HAP-1 (cell line): ENCODE measurements at regions not wholly inside any gene's neighbourhood (a gene's known extent, or its start where the extent isn't known, plus 50 kb on each side); places are given as distances from the start of the nearest gene placed in this dataset.
"Not testable (repeated sequence)": the region's sequence is repeated elsewhere in the genome, so short reads cannot be mapped to it uniquely, and the experiment has no call there.

Experiments used
- DNase-seq, 2 experiments: peaks; one replicate each; pipeline ENCODE4 v3.0.0-alpha.2; 2016 to 2020; ENCODE audit warnings: low spot score in 2 of 2
- H3K27me3 ChIP-seq: fragments of 250-450 bp; sonication (Bioruptor Pico); 2 replicates; pipeline ENCODE4 v1.5.1; 2020; ENCODE audit warnings: low read depth, mild to moderate bottlenecking, moderate library complexity
- H3K36me3 ChIP-seq: fragments of 250-450 bp; sonication (Bioruptor Pico); replicated peaks from 2 replicates; pipeline ENCODE4 v1.5.1; 2020; ENCODE audit warnings: mild to moderate bottlenecking
- H3K4me1 ChIP-seq: fragments of 250-450 bp; sonication (Bioruptor Pico); 2 replicates; pipeline ENCODE4 v1.5.1; 2020; ENCODE audit warnings: mild to moderate bottlenecking
- H3K4me3 ChIP-seq: fragments of 250-450 bp; sonication (Bioruptor Pico); 2 replicates; pipeline ENCODE4 v1.5.1; 2020; ENCODE audit warnings: mild to moderate bottlenecking, moderate library complexity
- H3K9me3 ChIP-seq: fragments of 250-450 bp; sonication (Bioruptor Pico); 2 replicates; pipeline ENCODE4 v1.5.1; 2020; ENCODE audit warnings: mild to moderate bottlenecking, moderate library complexity
- in situ Hi-C: fragments of 300-500 bp; cut with MboI; formaldehyde crosslinking; loops from 3 replicates; pipeline ENCODE4 v1.14.3; 2020; ENCODE audit warnings: low sequenced_read_pairs, inconsistent platforms, mixed read lengths

DNA sequence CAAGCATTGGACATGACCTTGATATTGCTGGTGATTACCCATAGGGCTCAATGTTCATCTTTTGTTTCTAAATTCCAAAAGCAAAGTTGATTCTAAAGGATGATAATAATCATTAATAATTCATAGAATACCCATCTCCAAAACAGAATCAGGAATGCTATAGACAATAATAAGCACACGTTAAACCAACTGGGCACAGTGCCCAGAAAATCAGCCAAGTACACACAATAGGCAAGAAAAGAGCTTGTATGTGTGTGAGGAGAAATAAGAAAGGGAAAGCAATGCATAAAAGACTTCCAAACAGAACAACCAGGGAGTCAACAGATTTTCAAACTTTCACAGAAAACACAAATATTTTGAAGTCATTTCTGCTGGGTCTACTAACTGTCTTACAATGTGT lies 242.3 kb upstream of the TEKT4 start:
- H3K4me1 ChIP-seq, H3K36me3 ChIP-seq, DNase-seq, H3K27me3 ChIP-seq, H3K4me3 ChIP-seq, H3K9me3 ChIP-seq, in situ Hi-C loops: not testable (repeated sequence)

DNA sequence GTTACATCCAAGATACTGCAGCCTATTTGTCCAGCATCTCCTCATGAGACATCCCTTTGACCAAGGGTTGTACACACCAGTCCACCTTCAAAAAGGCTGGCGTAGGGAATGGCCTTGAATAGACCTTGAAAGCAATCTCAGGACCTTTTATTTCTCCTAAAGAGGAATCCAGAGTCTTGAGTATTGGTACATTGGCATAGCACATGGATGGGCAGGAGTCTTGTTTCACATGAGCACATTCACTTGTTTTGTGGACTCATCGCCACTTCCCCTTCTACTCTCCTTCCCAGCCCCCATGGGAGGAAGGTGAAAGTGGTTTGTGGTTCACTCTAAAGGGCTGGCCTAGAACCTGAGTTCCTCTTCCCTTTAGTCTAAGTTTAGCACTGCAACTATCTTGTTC lies 229.8 kb upstream of the TEKT4 start:
- H3K9me3 ChIP-seq, H3K4me3 ChIP-seq, DNase-seq, H3K36me3 ChIP-seq, H3K27me3 ChIP-seq, in situ Hi-C loops, H3K4me1 ChIP-seq: not testable (repeated sequence)

DNA sequence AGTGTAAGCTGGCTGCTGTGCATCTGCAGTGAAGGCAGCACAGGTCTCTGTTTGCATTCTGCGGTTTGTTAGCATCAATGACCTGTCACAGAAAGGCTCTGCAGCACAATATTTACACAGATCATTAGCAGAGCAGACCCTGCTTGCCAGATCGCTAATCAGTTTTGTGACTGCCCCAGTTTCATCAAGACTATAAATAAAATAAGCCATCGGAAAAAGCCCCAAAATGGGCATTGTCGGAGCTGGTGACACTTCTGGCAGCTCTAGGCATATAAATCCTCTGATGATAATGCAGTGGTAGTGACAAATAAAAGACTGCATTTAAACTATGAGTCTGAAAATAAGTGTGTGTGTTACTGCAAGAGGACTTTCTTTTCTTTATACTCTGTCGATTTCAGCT lies 219.1 kb upstream of the TEKT4 start:
- H3K4me3 ChIP-seq, DNase-seq, H3K36me3 ChIP-seq, H3K27me3 ChIP-seq, in situ Hi-C loops, H3K9me3 ChIP-seq, H3K4me1 ChIP-seq: not testable (repeated sequence)

- H3K36me3 ChIP-seq, H3K4me1 ChIP-seq, H3K4me3 ChIP-seq, H3K27me3 ChIP-seq, H3K9me3 ChIP-seq, in situ Hi-C loops: not testable (repeated sequence)
- peak in 1 of 2 experiments; percentile 46 for DNase-seq
These were observed 201.4 kb upstream of the TEKT4 start for GRCh38 chr2:94669858-94670257.

DNA sequence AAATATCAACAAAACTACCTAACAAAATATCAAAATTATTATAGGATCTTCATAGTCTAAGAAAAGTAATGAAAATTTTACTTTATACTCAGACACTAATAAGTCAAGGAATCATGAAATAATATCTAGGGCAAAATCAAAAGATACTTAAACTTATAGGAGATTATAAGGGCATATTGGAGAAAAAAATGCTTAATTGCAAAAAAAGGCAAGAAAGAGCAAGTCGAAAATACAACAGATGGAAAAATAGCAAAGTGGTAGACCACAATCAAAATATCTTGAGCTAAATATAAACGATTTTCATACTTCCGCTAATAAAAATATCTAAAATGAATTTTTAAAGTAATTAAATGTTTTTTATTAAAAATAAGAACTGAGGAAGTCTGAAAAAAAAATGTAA lies 177.0 kb upstream of the TEKT4 start:
- H3K36me3 ChIP-seq, H3K9me3 ChIP-seq, H3K27me3 ChIP-seq, in situ Hi-C loops, H3K4me1 ChIP-seq, H3K4me3 ChIP-seq, DNase-seq: not testable (repeated sequence)

GRCh38 chr2:94708982-94709381 lies 162.2 kb upstream of the TEKT4 start:
- H3K4me1 ChIP-seq, DNase-seq, H3K4me3 ChIP-seq, H3K27me3 ChIP-seq, in situ Hi-C loops, H3K9me3 ChIP-seq, H3K36me3 ChIP-seq: not testable (repeated sequence)

DNA sequence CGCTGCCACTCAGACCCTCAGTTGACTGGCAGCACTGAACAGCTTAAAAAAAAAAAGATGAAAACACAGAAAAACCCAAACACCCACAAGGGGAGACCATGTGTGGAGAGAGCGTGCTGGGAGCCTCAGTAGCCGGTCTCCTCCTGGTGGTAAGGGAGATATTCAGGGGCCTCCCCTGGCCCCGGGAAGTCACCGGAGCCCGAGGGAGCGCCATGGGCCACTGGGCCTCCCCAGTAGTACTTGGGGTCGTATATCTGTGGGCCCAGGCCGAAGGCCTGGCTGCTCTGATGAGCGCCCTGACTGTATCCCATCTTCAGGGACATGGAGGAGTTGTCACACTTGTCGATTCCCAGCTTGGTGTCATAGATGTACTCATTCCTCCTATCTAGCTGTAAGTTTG lies 145.7 kb upstream of the TEKT4 start:
- no peaks in the 10 kb centered on the region for H3K9me3 ChIP-seq
- no peaks in the 10 kb centered on the region for H3K36me3 ChIP-seq
- no peak overlapping the region for H3K4me3 ChIP-seq
- in situ Hi-C loops: no loop called here
- no peaks in the 10 kb centered on the region for H3K4me1 ChIP-seq
- no peak for DNase-seq
- no peaks in the 10 kb centered on the region for H3K27me3 ChIP-seq

GRCh38 chr2:94735536-94735935 lies 135.7 kb upstream of the TEKT4 start:
- peak in 1 of 2 experiments; percentile 61 for DNase-seq
- in situ Hi-C loops, H3K4me1 ChIP-seq, H3K4me3 ChIP-seq, H3K36me3 ChIP-seq, H3K27me3 ChIP-seq, H3K9me3 ChIP-seq: not testable (repeated sequence)

GRCh38 chr2:94737145-94737544 lies 134.1 kb upstream of the TEKT4 start:
- peak in 1 of 2 experiments; percentile 17 for DNase-seq
- H3K27me3 ChIP-seq, H3K9me3 ChIP-seq, H3K36me3 ChIP-seq, in situ Hi-C loops, H3K4me3 ChIP-seq, H3K4me1 ChIP-seq: not testable (repeated sequence)

GRCh38 chr2:94737736-94738342 lies 133.4 kb upstream of the TEKT4 start:
- H3K27me3 ChIP-seq, H3K4me3 ChIP-seq, DNase-seq, in situ Hi-C loops, H3K4me1 ChIP-seq, H3K9me3 ChIP-seq, H3K36me3 ChIP-seq: not testable (repeated sequence)

DNA sequence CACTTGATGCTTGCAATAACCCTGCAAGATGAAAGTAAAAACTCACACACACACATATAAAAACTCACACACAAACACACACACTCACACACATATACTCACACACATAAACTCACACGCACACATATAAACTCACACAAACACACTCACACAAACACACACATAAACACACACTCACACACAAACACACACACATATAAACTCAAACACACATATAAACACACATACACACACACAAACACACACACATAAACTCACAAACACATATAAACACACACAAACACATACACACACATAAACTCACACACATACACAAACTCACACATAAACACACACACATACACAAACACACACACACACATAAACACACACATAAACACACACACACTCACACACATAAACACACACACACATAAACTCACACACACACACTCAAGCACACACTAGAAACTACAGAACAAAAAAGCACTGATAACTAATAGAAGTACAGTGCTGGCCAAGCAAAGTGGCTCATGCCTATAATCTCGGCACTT lies 117.7 kb upstream of the TEKT4 start:
- Histone ChIP-seq H3K36me3 (no peaks in the 10 kb centered on the region), H3K4me3 (no peak overlapping the region), H3K4me1 (no peaks in the 10 kb centered on the region), H3K27me3 (no peaks in the 10 kb centered on the region), H3K9me3 (no peaks in the 10 kb centered on the region)
- in situ Hi-C loops: no loop called here
- DNase-seq: no peak

DNA sequence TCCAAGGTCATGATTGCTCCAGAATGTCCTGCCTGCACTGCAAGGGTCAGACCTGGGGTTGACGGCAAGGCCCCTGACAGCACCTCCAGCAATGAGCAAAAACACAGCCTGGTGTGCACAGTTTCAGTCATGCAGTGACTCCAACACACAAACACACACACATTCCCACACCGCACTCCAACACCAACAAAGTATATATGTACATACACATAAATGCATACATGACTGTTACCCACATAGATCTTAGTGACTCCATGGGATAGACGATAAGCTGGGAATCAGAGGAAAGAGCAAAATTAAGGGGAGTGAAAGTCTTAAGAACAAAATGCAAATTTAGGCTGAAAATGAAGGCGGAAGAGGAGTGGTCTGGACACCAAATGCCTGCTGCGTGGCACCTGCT lies 112.7 kb upstream of the TEKT4 start:
- no peaks in the 10 kb centered on the region for H3K36me3 ChIP-seq
- no peaks in the 10 kb centered on the region for H3K27me3 ChIP-seq
- in situ Hi-C loops: no loop called here
- DNase-seq: no peak
- H3K9me3 ChIP-seq: no peaks in the 10 kb centered on the region
- H3K4me3 ChIP-seq: no peak overlapping the region
- no peaks in the 10 kb centered on the region for H3K4me1 ChIP-seq

- no peaks in the 10 kb centered on the region for H3K36me3 ChIP-seq
- in situ Hi-C loops: no loop called here
- no peaks in the 10 kb centered on the region for H3K9me3 ChIP-seq
- DNase-seq: peak in 1 of 2 experiments; percentile 57
- H3K4me1 ChIP-seq: no peaks in the 10 kb centered on the region
- no peak overlapping the region for H3K4me3 ChIP-seq
- no peaks in the 10 kb centered on the region for H3K27me3 ChIP-seq
These were observed 112.0 kb upstream of the TEKT4 start for GRCh38 chr2:94759211-94759610.

GRCh38 chr2:94762600-94762999 lies 108.6 kb upstream of the TEKT4 start:
- Histone ChIP-seq H3K9me3 (no peaks in the 10 kb centered on the region), H3K27me3 (no peaks in the 10 kb centered on the region), H3K36me3 (no peaks in the 10 kb centered on the region), H3K4me3 (no peak overlapping the region), H3K4me1 (no peaks in the 10 kb centered on the region)
- DNase-seq: no peak
- in situ Hi-C loops: no loop called here

- no peaks in the 10 kb centered on the region for H3K4me1 ChIP-seq
- no peaks in the 10 kb centered on the region for H3K9me3 ChIP-seq
- in situ Hi-C loops: no loop called here
- no peak overlapping the region for H3K4me3 ChIP-seq
- H3K36me3 ChIP-seq: no peaks in the 10 kb centered on the region
- no peak for DNase-seq
- no peaks in the 10 kb centered on the region for H3K27me3 ChIP-seq
These were observed 107.9 kb upstream of the TEKT4 start for GRCh38 chr2:94763318-94763717.
